ENCODE measurements at regions not wholly inside any gene's neighbourhood (a gene's known extent, or its start where the extent isn't known, plus 50 kb on each side); places are given as distances from the start of the nearest gene placed in this dataset.
"Not testable (repeated sequence)": the region's sequence is repeated elsewhere in the genome, so short reads cannot be mapped to it uniquely, and the experiment has no call there.

- DNase-seq (ENCODE audit: low spot score), result no peak
- in situ Hi-C loops (cut with MboI; ENCODE audit: low pct_unique_long_range_greater_than_20kb, low sequenced_read_pairs, unreplicated experiment), result no loop called here
- TF ChIP-seq, protein P1, sequence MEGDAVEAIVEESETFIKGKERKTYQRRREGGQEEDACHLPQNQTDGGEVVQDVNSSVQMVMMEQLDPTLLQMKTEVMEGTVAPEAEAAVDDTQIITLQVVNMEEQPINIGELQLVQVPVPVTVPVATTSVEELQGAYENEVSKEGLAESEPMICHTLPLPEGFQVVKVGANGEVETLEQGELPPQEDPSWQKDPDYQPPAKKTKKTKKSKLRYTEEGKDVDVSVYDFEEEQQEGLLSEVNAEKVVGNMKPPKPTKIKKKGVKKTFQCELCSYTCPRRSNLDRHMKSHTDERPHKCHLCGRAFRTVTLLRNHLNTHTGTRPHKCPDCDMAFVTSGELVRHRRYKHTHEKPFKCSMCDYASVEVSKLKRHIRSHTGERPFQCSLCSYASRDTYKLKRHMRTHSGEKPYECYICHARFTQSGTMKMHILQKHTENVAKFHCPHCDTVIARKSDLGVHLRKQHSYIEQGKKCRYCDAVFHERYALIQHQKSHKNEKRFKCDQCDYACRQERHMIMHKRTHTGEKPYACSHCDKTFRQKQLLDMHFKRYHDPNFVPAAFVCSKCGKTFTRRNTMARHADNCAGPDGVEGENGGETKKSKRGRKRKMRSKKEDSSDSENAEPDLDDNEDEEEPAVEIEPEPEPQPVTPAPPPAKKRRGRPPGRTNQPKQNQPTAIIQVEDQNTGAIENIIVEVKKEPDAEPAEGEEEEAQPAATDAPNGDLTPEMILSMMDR (IDR thresholded peaks at IDR 0.05; ENCODE audit: extremely low read depth, insufficient read depth, missing control alignments), result no peak
Observed at GRCh38 chr1:214859647-214860046, 222.9 kb upstream of the KCNK2 start.

- in situ Hi-C loops (cut with MboI; ENCODE audit: low pct_unique_long_range_greater_than_20kb, low sequenced_read_pairs, unreplicated experiment), result no loop called here
- TF ChIP-seq, protein P1 (IDR thresholded peaks at IDR 0.05; ENCODE audit: extremely low read depth, insufficient read depth, missing control alignments), result no peak
- no peak for DNase-seq (ENCODE audit: low spot score)
Observed at GRCh38 chr1:214861615-214862014, 220.9 kb upstream of the KCNK2 start.

DNA sequence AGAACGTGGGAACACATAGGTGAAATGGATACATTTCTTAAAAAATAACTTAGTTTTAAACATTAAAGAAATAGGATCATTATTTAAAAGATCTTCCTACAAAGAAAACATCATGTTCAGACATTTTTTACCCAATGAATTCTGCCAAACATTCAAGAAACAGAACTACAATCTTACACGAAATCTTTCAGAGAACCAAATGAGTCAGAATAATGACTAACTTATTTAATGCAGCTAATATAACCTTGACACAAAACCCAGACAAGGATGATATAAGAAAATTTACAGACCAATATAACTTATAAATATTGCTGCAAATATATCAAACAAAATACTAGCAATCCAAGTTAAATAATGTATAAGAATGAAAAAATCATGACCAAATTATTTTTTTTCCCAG, 220.1 kb upstream of the KCNK2 start:
- no peak for DNase-seq (ENCODE audit: low spot score)
- in situ Hi-C loops (cut with MboI; ENCODE audit: low pct_unique_long_range_greater_than_20kb, low sequenced_read_pairs, unreplicated experiment), result no loop called here
- TF ChIP-seq, protein P1 (IDR thresholded peaks at IDR 0.05; ENCODE audit: extremely low read depth, insufficient read depth, missing control alignments), result no peak

DNA sequence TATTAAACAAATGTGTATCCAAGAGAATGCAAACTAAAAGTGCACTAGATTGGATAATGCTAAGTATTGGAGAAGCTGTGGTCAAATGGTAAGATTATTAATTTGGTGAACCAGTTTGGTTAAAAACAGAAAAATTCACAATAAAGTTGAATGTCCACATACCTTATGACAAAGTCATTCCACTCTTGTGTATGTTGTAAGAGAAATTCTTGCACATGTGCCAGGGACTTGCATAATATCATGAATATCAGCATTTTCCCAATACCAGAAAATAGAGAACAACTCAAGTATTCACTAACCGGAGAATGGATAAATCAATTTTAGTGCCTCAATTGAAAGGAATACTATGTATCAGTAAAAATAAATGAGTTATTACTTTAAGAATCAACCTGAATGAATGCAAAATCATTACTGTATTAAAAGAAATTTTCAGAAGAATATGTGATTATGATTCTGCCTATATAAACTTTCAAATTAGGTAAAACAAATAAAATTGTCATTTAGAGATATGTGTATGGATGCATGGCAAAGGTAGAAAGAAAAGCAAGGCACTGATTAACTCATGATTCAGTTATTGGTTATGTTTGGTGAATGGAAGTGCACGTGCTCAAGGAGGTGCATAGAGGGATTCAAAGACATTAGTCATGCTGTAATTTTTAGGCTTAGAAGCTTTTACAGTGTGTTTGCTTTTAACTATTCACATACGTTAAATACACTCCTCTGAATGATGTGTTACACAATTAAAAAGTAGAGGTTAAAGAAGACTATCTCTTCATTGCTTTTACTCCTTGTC, 217.4 kb upstream of the KCNK2 start:
- in situ Hi-C loops (cut with MboI; ENCODE audit: low pct_unique_long_range_greater_than_20kb, low sequenced_read_pairs, unreplicated experiment), result no loop called here
- no peak for DNase-seq (ENCODE audit: low spot score)
- TF ChIP-seq, protein P1 (IDR thresholded peaks at IDR 0.05; ENCODE audit: extremely low read depth, insufficient read depth, missing control alignments), result no peak

DNA sequence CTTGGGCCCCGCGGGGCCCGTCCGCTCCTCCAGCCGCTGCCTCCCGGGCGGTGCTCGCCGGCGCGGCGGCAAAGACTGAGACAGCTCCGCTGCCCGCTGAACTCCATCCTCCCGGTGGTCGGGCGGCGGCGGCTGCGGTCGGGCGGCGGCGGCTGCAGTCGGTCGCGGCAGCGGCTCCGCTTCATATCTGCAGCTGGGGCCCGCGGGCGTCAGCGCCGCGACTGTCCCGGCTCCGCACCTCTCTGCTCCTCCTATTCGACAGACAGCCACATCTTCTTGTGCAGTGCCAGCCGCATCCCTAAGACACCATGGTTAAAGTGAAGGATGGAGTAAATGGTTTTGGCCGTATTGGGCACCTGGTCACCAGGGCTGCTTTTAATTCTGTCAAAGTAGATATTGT, 212.1 kb upstream of the KCNK2 start:
- in situ Hi-C loops (cut with MboI; ENCODE audit: low pct_unique_long_range_greater_than_20kb, low sequenced_read_pairs, unreplicated experiment); DNase-seq (ENCODE audit: low spot score): not testable (repeated sequence)

DNA sequence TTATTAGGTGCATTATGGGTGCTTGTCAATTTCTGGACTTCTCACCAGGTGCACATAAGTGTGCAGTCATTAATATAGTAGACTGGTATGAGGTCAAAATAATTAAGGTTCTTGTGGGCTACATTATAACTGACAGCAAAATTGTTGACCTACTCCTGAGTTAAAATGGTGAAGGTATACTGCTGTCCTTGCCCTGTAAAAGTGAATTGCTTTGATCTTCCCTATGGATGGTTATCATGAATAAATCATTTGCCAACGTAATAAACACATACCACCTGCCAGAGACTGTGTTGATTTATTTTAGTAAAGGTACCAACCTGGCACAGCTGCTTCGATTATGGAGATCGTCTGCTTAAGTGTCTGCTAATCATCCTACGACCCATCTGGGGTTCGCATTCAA, 201.6 kb upstream of the KCNK2 start:
- DNase-seq (ENCODE audit: low spot score), result no peak
- TF ChIP-seq, protein P1 (IDR thresholded peaks at IDR 0.05; ENCODE audit: extremely low read depth, insufficient read depth, missing control alignments), result no peak
- in situ Hi-C loops (cut with MboI; ENCODE audit: low pct_unique_long_range_greater_than_20kb, low sequenced_read_pairs, unreplicated experiment), result no loop called here

DNA sequence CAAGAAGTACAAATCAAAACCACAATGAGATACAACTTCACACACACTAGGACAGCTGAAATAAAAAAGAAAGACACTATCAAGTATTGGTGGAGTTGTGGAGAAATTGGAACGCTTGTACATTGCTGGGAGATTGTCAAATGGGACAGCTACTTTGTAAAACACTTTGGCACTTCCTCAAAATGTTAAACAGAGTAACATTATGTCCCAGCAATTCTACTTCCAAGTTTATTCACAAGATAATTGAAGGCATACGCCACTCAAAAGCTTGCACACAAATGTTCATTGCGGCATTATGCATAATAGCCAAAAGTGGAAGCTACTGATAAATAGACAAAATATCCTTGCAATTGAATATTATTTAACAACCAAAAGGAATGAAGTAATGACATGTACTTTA, 199.9 kb upstream of the KCNK2 start:
- TF ChIP-seq, protein P1 (IDR thresholded peaks at IDR 0.05; ENCODE audit: extremely low read depth, insufficient read depth, missing control alignments), result no peak
- in situ Hi-C loops (cut with MboI; ENCODE audit: low pct_unique_long_range_greater_than_20kb, low sequenced_read_pairs, unreplicated experiment), result no loop called here
- DNase-seq (ENCODE audit: low spot score), result no peak
